ENCODE measurements at regions not wholly inside any gene's neighbourhood (a gene's known extent, or its start where the extent isn't known, plus 50 kb on each side); places are given as distances from the start of the nearest gene placed in this dataset.

GRCh38 chr21:39120876-39121599, 62.2 kb downstream of the PSMG1 start:
- TF ChIP-seq EZH2 (IDR thresholded peaks at IDR 0.05; ENCODE audit: borderline replicate concordance, low read depth, low read length, severe bottlenecking): no peak
- TF ChIP-seq CTCF (IDR thresholded peaks at IDR 0.05; ENCODE audit: borderline replicate concordance, extremely low read depth, low read length, poor library complexity, severe bottlenecking): no peak
